Testis (tissue), 2 donors: ENCODE measurements at regions not wholly inside any gene's neighbourhood (a gene's known extent, or its start where the extent isn't known, plus 50 kb on each side); places are given as distances from the start of the nearest gene placed in this dataset.

Source experiments
- POLR2A ChIP-seq: fragments of 450-650 bp; IDR thresholded peaks from one replicate; pipeline ENCODE4 v1.6.1; 2017; ENCODE audit warnings: antibody characterized with exemption, mild to moderate bottlenecking, moderate library complexity
- TF ChIP-seq, protein P1 (sequence below), 3 experiments: fragments of 450-650 bp in 2 of 3; fragments of 200-600 bp in 1 of 3; sonication (generic) in 1 of 3; IDR thresholded peaks; one replicate each; pipeline ENCODE4 v1.5.1; 2016 to 2019; ENCODE audit warnings: antibody characterized with exemption in 3 of 3, mild to moderate bottlenecking in 2 of 3, moderate library complexity in 1 of 3

DNA sequence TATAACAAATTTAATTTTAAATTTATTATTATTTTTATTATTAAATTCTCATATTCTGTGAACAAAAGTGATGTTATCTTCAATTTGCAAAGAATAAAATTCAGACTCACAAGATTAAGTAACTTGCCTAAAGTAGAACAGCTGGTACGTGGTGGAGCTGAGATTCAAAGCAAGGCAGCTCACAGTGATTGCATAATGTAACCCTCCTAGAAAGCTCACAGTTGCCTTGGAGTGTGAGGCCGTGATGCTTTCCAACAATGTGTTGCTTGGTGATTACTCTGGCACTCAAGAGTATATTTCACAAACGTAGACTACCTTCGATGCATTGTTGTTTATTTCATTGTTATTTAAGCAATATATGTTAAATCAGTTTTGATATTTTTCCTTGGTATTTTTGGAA, 1039.2 kb upstream of the PABPC4L start:
- TF ChIP-seq, protein P1, sequence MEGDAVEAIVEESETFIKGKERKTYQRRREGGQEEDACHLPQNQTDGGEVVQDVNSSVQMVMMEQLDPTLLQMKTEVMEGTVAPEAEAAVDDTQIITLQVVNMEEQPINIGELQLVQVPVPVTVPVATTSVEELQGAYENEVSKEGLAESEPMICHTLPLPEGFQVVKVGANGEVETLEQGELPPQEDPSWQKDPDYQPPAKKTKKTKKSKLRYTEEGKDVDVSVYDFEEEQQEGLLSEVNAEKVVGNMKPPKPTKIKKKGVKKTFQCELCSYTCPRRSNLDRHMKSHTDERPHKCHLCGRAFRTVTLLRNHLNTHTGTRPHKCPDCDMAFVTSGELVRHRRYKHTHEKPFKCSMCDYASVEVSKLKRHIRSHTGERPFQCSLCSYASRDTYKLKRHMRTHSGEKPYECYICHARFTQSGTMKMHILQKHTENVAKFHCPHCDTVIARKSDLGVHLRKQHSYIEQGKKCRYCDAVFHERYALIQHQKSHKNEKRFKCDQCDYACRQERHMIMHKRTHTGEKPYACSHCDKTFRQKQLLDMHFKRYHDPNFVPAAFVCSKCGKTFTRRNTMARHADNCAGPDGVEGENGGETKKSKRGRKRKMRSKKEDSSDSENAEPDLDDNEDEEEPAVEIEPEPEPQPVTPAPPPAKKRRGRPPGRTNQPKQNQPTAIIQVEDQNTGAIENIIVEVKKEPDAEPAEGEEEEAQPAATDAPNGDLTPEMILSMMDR (IDR thresholded peaks at IDR 0.05) = no peak
- TF ChIP-seq POLR2A = no peak
